ENCODE measurements at regions not wholly inside any gene's neighbourhood (a gene's known extent, or its start where the extent isn't known, plus 50 kb on each side); places are given as distances from the start of the nearest gene placed in this dataset.

GRCh38 chr1:166679369-166679768 lies 159.9 kb upstream of the POGK start:
- TF ChIP-seq, protein P1, sequence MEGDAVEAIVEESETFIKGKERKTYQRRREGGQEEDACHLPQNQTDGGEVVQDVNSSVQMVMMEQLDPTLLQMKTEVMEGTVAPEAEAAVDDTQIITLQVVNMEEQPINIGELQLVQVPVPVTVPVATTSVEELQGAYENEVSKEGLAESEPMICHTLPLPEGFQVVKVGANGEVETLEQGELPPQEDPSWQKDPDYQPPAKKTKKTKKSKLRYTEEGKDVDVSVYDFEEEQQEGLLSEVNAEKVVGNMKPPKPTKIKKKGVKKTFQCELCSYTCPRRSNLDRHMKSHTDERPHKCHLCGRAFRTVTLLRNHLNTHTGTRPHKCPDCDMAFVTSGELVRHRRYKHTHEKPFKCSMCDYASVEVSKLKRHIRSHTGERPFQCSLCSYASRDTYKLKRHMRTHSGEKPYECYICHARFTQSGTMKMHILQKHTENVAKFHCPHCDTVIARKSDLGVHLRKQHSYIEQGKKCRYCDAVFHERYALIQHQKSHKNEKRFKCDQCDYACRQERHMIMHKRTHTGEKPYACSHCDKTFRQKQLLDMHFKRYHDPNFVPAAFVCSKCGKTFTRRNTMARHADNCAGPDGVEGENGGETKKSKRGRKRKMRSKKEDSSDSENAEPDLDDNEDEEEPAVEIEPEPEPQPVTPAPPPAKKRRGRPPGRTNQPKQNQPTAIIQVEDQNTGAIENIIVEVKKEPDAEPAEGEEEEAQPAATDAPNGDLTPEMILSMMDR (IDR thresholded peaks at IDR 0.05; ENCODE audit: insufficient read depth, low read length) = no peak
- TF ChIP-seq POLR2AphosphoS5 (IDR thresholded peaks at IDR 0.05; ENCODE audit: low read depth) (no peak), SPI1 (IDR thresholded peaks at IDR 0.05; ENCODE audit: borderline replicate concordance, low read depth) (no peak)
- TF ChIP-seq, protein P2, sequence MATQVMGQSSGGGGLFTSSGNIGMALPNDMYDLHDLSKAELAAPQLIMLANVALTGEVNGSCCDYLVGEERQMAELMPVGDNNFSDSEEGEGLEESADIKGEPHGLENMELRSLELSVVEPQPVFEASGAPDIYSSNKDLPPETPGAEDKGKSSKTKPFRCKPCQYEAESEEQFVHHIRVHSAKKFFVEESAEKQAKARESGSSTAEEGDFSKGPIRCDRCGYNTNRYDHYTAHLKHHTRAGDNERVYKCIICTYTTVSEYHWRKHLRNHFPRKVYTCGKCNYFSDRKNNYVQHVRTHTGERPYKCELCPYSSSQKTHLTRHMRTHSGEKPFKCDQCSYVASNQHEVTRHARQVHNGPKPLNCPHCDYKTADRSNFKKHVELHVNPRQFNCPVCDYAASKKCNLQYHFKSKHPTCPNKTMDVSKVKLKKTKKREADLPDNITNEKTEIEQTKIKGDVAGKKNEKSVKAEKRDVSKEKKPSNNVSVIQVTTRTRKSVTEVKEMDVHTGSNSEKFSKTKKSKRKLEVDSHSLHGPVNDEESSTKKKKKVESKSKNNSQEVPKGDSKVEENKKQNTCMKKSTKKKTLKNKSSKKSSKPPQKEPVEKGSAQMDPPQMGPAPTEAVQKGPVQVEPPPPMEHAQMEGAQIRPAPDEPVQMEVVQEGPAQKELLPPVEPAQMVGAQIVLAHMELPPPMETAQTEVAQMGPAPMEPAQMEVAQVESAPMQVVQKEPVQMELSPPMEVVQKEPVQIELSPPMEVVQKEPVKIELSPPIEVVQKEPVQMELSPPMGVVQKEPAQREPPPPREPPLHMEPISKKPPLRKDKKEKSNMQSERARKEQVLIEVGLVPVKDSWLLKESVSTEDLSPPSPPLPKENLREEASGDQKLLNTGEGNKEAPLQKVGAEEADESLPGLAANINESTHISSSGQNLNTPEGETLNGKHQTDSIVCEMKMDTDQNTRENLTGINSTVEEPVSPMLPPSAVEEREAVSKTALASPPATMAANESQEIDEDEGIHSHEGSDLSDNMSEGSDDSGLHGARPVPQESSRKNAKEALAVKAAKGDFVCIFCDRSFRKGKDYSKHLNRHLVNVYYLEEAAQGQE (IDR thresholded peaks at IDR 0.05; ENCODE audit: insufficient replicate concordance, low read depth) = no peak
